IMR-90 (cell line): ENCODE measurements at regions not wholly inside any gene's neighbourhood (a gene's known extent, or its start where the extent isn't known, plus 50 kb on each side); places are given as distances from the start of the nearest gene placed in this dataset.

ENCODE experiments used
- ATAC-seq: fragments of 200-7000 bp; cut with Tn5 transposase; 2 replicates; pipeline ENCODE4 v1.9.1; 2020; ENCODE audit warnings: low read depth, mild to moderate bottlenecking, moderate library complexity
- BruUV-seq: library from RNA; stranded (reverse); fragments of 400-500 nt; replicated peaks from 2 replicates; lab custom pipeline; 2021; lab: Mats Ljungman, UMichigan
- CTCF ChIA-PET: fragments of 300-600 bp; formaldehyde crosslinking; extraction: SDS; loops from one replicate; lab custom pipeline; 2021; ENCODE audit warnings: antibody characterized with exemption; lab: Yijun Ruan, JAX
- POLR2A ChIA-PET: fragments of 300-600 bp; sonication (Branson Sonifier 250); formaldehyde crosslinking; loops from one replicate; lab custom pipeline; 2022; ENCODE audit warnings: antibody characterized with exemption; ENCODE audit not compliant: unreplicated experiment; lab: Charles Lee
- DNase-seq: peaks from one replicate; pipeline ENCODE4 v3.0.0; 2013
- H2AFZ ChIP-seq: replicated peaks from 2 replicates; pipeline ENCODE3; 2013; ENCODE audit warnings: low read length, mild to moderate bottlenecking; ENCODE audit not compliant: poor library complexity
- H2AK5ac ChIP-seq: 2 replicates; pipeline ENCODE4 v1.6.1; 2013; ENCODE audit warnings: low read depth, low read length, inconsistent platforms
- H2AK9ac ChIP-seq: replicated peaks from 2 replicates; pipeline ENCODE3; 2013; ENCODE audit warnings: mild to moderate bottlenecking, low read depth, low read length, moderate library complexity; ENCODE audit not compliant: poor library complexity
- H2BK120ac ChIP-seq: 2 replicates; pipeline ENCODE4 v1.6.1; 2013; ENCODE audit warnings: low read depth, low read length, inconsistent platforms
- H2BK15ac ChIP-seq: 3 replicates; pipeline ENCODE4 v1.6.1; 2013; ENCODE audit warnings: low read depth, low read length, inconsistent platforms
- H2BK20ac ChIP-seq: 2 replicates; pipeline ENCODE4 v1.6.1; 2013; ENCODE audit warnings: low read depth, mild to moderate bottlenecking, inconsistent platforms, low read length, moderate library complexity
- H2BK5ac ChIP-seq: 2 replicates; pipeline ENCODE4 v1.6.1; 2013; ENCODE audit warnings: mild to moderate bottlenecking, low read depth, low read length, inconsistent platforms; ENCODE audit not compliant: poor library complexity, severe bottlenecking
- H3K14ac ChIP-seq: replicated peaks from 2 replicates; pipeline ENCODE4 v1.6.1; 2013; ENCODE audit warnings: low read depth, low read length, inconsistent platforms
- H3K18ac ChIP-seq: 2 replicates; pipeline ENCODE4 v1.6.1; 2013; ENCODE audit warnings: low read depth, low read length, control low read depth
- H3K23ac ChIP-seq: 2 replicates; pipeline ENCODE4 v1.6.1; 2013; ENCODE audit warnings: low read depth, low read length, inconsistent platforms
- H3K27ac ChIP-seq: 2 replicates; pipeline ENCODE4 v1.5.1; 2013; ENCODE audit warnings: mild to moderate bottlenecking, control low read depth, low read length; ENCODE audit not compliant: insufficient read depth
- H3K27me3 ChIP-seq: 2 replicates; pipeline ENCODE4 v1.6.1; 2013; ENCODE audit warnings: low read length; ENCODE audit not compliant: control insufficient read depth, insufficient read depth
- H3K36me3 ChIP-seq: 2 replicates; pipeline ENCODE4 v1.6.1; 2013; ENCODE audit warnings: low read length, mixed read lengths; ENCODE audit not compliant: control insufficient read depth, insufficient read depth
- H3K4ac ChIP-seq: 2 replicates; pipeline ENCODE4 v1.6.1; 2013; ENCODE audit warnings: low read depth, low read length, inconsistent platforms
- H3K4me1 ChIP-seq: 2 replicates; pipeline ENCODE4 v1.6.1; 2013; ENCODE audit warnings: low read length, mixed read lengths; ENCODE audit not compliant: control insufficient read depth, insufficient read depth
- H3K4me2 ChIP-seq: 2 replicates; pipeline ENCODE4 v1.6.1; 2013; ENCODE audit warnings: low read depth, mild to moderate bottlenecking, control low read depth, low read length, moderate library complexity
- H3K4me3 ChIP-seq: 2 replicates; pipeline ENCODE4 v1.5.1; 2013; ENCODE audit warnings: low read depth, mild to moderate bottlenecking, control low read depth, low read length, moderate library complexity; ENCODE audit not compliant: insufficient read depth
- H3K56ac ChIP-seq: 2 replicates; pipeline ENCODE4 v1.6.1; 2013; ENCODE audit warnings: low read length, inconsistent platforms; ENCODE audit not compliant: insufficient read depth; ENCODE audit errors: extremely low read depth
- H3K79me1 ChIP-seq, 2 experiments: 2 replicates each; pipeline ENCODE4 v1.6.1; 2013; ENCODE audit warnings: low read length in 2 of 2, inconsistent platforms in 1 of 2, low read depth in 1 of 2
- H3K9ac ChIP-seq: 2 replicates; pipeline ENCODE4 v1.6.1; 2013; ENCODE audit warnings: low read depth, low read length, control low read depth
- H3K9me1 ChIP-seq: 2 replicates; pipeline ENCODE4 v1.6.1; 2013; ENCODE audit warnings: low read length, inconsistent platforms; ENCODE audit not compliant: insufficient read depth
- H3K9me3 ChIP-seq: 2 replicates; pipeline ENCODE4 v1.6.1; 2013; ENCODE audit warnings: low read length; ENCODE audit not compliant: control insufficient read depth, insufficient read depth
- H4K20me1 ChIP-seq: 2 replicates; pipeline ENCODE4 v1.6.1; 2013; ENCODE audit warnings: low read length, inconsistent platforms; ENCODE audit not compliant: insufficient read depth
- H4K5ac ChIP-seq: 2 replicates; pipeline ENCODE4 v1.6.1; 2013; ENCODE audit warnings: mild to moderate bottlenecking, low read depth, low read length, control low read depth
- H4K8ac ChIP-seq, 2 experiments: 2 replicates each; pipeline ENCODE4 v1.6.1; 2013; ENCODE audit warnings: low read depth in 2 of 2, low read length in 2 of 2, control low read depth in 1 of 2, inconsistent platforms in 1 of 2
- H4K91ac ChIP-seq: 2 replicates; pipeline ENCODE4 v1.6.1; 2013; ENCODE audit warnings: low read depth, low read length, inconsistent platforms; ENCODE audit not compliant: insufficient read depth
- FOS ChIP-seq: fragments of 150-350 bp; IDR thresholded peaks from 2 replicates; pipeline ENCODE4 v1.6.1; 2016; ENCODE audit warnings: low read depth, low read length
- NFE2L2 ChIP-seq: fragments of 150-350 bp; IDR thresholded peaks from 2 replicates; pipeline ENCODE4 v1.6.1; 2016; ENCODE audit warnings: low read depth, mild to moderate bottlenecking, low read length
- POLR2A ChIP-seq: IDR thresholded peaks from 2 replicates; pipeline ENCODE4 v1.6.1; 2012; ENCODE audit warnings: mild to moderate bottlenecking, low read depth, low read length
- WGBS, 2 experiments: methylation state at CpG; one replicate each; pipeline versions ENCODE4 v1.1.5 to v1.1.7; 2013; ENCODE audit warnings: missing lambda C conversion rate in 2 of 2; ENCODE audit not compliant: insufficient read length in 1 of 2; ENCODE audit errors: extremely low coverage in 2 of 2; 5-methylcytosine and 5-hydroxymethylcytosine counted together
- dilution Hi-C: fragments of 300-500 bp; cut with HindIII; formaldehyde crosslinking; loops from one replicate; pipeline ENCODE4 v1.14.3; 2018; ENCODE audit warnings: low sequenced_read_pairs; ENCODE audit not compliant: unreplicated experiment
- in situ Hi-C: fragments of 300-500 bp; cut with MboI; formaldehyde crosslinking; loops from 3 replicates; pipeline ENCODE4 v1.14.3; 2019; ENCODE audit warnings: low sequenced_read_pairs, inconsistent platforms, mixed read lengths
- intact Hi-C: fragments of 100-400 bp; cut with micrococcal nuclease; formaldehyde crosslinking; loops from 2 replicates; pipeline ENCODE4 v1.10.0; 2022

GRCh38 chrX:44456685-44457084 is 86.0 kb downstream of the FUNDC1 start:
- CTCF ChIA-PET: no interaction called here
- no peaks in the 10 kb centered on the region for H3K36me3 ChIP-seq
- no peak overlapping the region for H3K4me3 ChIP-seq
- dilution Hi-C loops (no loop called here), in situ Hi-C loops (no loop called here), intact Hi-C loops (no loop called here)
- no peaks in the 10 kb centered on the region for H4K20me1 ChIP-seq
- 11% methylated on average over 1 of the region's 4 CpGs; no CpG with 5 or more reads in 1 of the 2 experiments for WGBS, 2 experiments
- no peak overlapping the region for H3K27ac ChIP-seq
- no peak overlapping the region for H3K23ac ChIP-seq
- H2BK20ac ChIP-seq: no peak overlapping the region
- H3K56ac ChIP-seq: no peak overlapping the region
- no peak overlapping the region for H3K14ac ChIP-seq
- no peak overlapping the region for H4K91ac ChIP-seq
- H3K4me1 ChIP-seq: no peaks in the 10 kb centered on the region
- no peaks in the 10 kb centered on the region for H3K9me3 ChIP-seq
- H2BK120ac ChIP-seq: no peak overlapping the region
- BruUV-seq: no TSS peak
- H3K27me3 ChIP-seq: peaks cover 6% of the 10 kb centered on the region; the same call in 1 of the 2 replicates
- H4K5ac ChIP-seq: no peak overlapping the region
- no peak overlapping the region for H2AFZ ChIP-seq
- H2BK5ac ChIP-seq: no peak overlapping the region
- no peak overlapping the region for H3K4me2 ChIP-seq
- no peaks in the 10 kb centered on the region for H3K9me1 ChIP-seq
- H3K4ac ChIP-seq: no peak overlapping the region
- POLR2A ChIA-PET: no interaction called here
- H3K79me1 ChIP-seq: no peaks in the 10 kb centered on the region
- no peak overlapping the region for H4K8ac ChIP-seq
- no peak overlapping the region for H2AK9ac ChIP-seq
- TF ChIP-seq NFE2L2: no peak
- TF ChIP-seq FOS: no peak
- TF ChIP-seq POLR2A: no peak
- no peak overlapping the region for H3K9ac ChIP-seq
- no peak overlapping the region for H2AK5ac ChIP-seq
- no peak overlapping the region for H2BK15ac ChIP-seq
- no peak for ATAC-seq
- no peak for DNase-seq
- no peak overlapping the region for H3K18ac ChIP-seq
